Keratinocyte (primary cell): ENCODE measurements at regions not wholly inside any gene's neighbourhood (a gene's known extent, or its start where the extent isn't known, plus 50 kb on each side); places are given as distances from the start of the nearest gene placed in this dataset.

ENCODE experiments used
- DNase-seq: peaks from one replicate; pipeline ENCODE4 v3.0.0-alpha.2; 2011; ENCODE audit warnings: low read depth, missing footprints, low spot score
- FAIRE-seq: peaks from 2 replicates; lab custom pipeline; 2011; peaks lifted over from hg19 to GRCh38; lab: Jason Lieb, UNC
- H2AFZ ChIP-seq: 2 replicates; pipeline ENCODE4 v1.6.0; 2012; ENCODE audit warnings: low read length, control low read depth, inconsistent platforms; ENCODE audit not compliant: control insufficient read depth
- H3K27ac ChIP-seq: 2 replicates; pipeline ENCODE4 v1.5.1; 2011; ENCODE audit warnings: low read length; ENCODE audit not compliant: control insufficient read depth, insufficient read depth
- H3K27me3 ChIP-seq: 3 replicates; pipeline ENCODE4 v1.6.0; 2011; ENCODE audit warnings: low read length; ENCODE audit not compliant: control insufficient read depth, insufficient read depth; ENCODE audit errors: extremely low read depth
- H3K36me3 ChIP-seq, 2 experiments: 2 replicates in 1 of 2; 3 replicates in 1 of 2; pipeline ENCODE4 v1.5.1; 2011; ENCODE audit warnings: low read length in 2 of 2, mild to moderate bottlenecking in 1 of 2; ENCODE audit not compliant: control insufficient read depth in 2 of 2, insufficient read depth in 2 of 2; ENCODE audit errors: extremely low read depth in 1 of 2
- H3K4me1 ChIP-seq: 3 replicates; pipeline ENCODE4 v1.5.1; 2011; ENCODE audit warnings: low read length; ENCODE audit not compliant: control insufficient read depth, insufficient read depth; ENCODE audit errors: extremely low read depth
- H3K4me2 ChIP-seq: 3 replicates; pipeline ENCODE4 v1.6.0; 2011; ENCODE audit warnings: low read depth, low read length; ENCODE audit not compliant: control insufficient read depth, insufficient read depth; ENCODE audit errors: extremely low read depth
- H3K4me3 ChIP-seq, 3 experiments: fragments of 200-600 bp in 1 of 3; sonication (generic) in 1 of 3; 2 replicates in 2 of 3; 3 replicates in 1 of 3; pipeline ENCODE4 v1.5.1; 2011 to 2016; ENCODE audit warnings: low read length in 3 of 3, mild to moderate bottlenecking in 3 of 3, control low read depth in 2 of 3, inconsistent platforms in 1 of 3, low read depth in 1 of 3, mixed read lengths in 1 of 3, mixed run types in 1 of 3, moderate library complexity in 1 of 3; ENCODE audit not compliant: control insufficient read depth in 2 of 3, insufficient read depth in 2 of 3; ENCODE audit errors: extremely low read depth in 1 of 3
- H3K79me2 ChIP-seq: 2 replicates; pipeline ENCODE4 v1.6.0; 2012; ENCODE audit warnings: low read length; ENCODE audit not compliant: control insufficient read depth, insufficient read depth
- H3K9ac ChIP-seq: 3 replicates; pipeline ENCODE4 v1.6.0; 2011; ENCODE audit warnings: low read length; ENCODE audit not compliant: control insufficient read depth, insufficient read depth; ENCODE audit errors: extremely low read depth
- H3K9me1 ChIP-seq: 3 replicates; pipeline ENCODE4 v1.6.0; 2011; ENCODE audit warnings: low read length; ENCODE audit not compliant: control insufficient read depth, insufficient read depth; ENCODE audit errors: extremely low read depth
- H3K9me3 ChIP-seq: 2 replicates; pipeline ENCODE4 v1.5.1; 2012; ENCODE audit warnings: low read depth, low read length; ENCODE audit not compliant: control insufficient read depth
- H4K20me1 ChIP-seq: 3 replicates; pipeline ENCODE4 v1.6.0; 2011; ENCODE audit warnings: low read length; ENCODE audit not compliant: control insufficient read depth, insufficient read depth; ENCODE audit errors: extremely low read depth
- EZH2 ChIP-seq: IDR thresholded peaks from one replicate; pipeline ENCODE4 v1.6.1; 2012; ENCODE audit warnings: inconsistent platforms, mild to moderate bottlenecking, low read length, moderate library complexity
- dilution Hi-C: fragments of 300-500 bp; cut with MboI; formaldehyde crosslinking; loops from one replicate; pipeline ENCODE4 v1.7.0; 2020; ENCODE audit warnings: low sequenced_read_pairs; ENCODE audit not compliant: extremely low pct_ligation_motif_present
- TF ChIP-seq, protein P1 (sequence below), 3 experiments: IDR thresholded peaks in 1 of 3; conservative IDR thresholded peaks in 1 of 3; optimal IDR thresholded peaks in 1 of 3; 2 replicates in 2 of 3; 3 replicates in 1 of 3; pipeline versions ENCODE3 to v1.5.1; 2011; ENCODE audit warnings: low read length in 3 of 3, mild to moderate bottlenecking in 3 of 3, moderate library complexity in 2 of 3, control low read depth in 1 of 3, inconsistent platforms in 1 of 3; ENCODE audit not compliant: insufficient read depth in 2 of 3; ENCODE audit errors: extremely low read depth in 1 of 3

DNA sequence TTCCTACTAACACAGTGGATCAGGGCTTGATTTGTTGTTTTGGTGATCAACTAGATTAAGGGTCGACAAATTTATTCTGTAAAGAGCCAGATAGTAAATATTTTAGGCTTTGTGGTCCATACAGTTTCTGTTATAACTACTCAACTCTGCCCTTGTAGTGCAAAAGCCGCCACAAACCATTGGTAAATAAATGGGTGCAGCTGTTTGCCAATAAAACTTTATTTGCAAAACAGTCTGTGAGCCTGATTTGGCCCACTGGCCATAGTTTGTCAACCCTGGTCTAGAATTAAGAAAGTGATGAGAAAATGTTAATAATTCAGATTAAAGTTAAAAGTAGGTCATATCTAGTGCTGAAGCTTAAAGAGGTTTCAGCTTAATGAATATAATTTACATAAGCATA, 84.0 kb upstream of the TRIM2 start:
- H4K20me1 ChIP-seq = no peaks in the 10 kb centered on the region
- H3K79me2 ChIP-seq = no peaks in the 10 kb centered on the region
- H2AFZ ChIP-seq = no peak overlapping the region
- H3K9me1 ChIP-seq = no peaks in the 10 kb centered on the region
- peaks cover 7% of the 10 kb centered on the region for H3K4me1 ChIP-seq
- DNase-seq = no peak
- no peak overlapping the region for H3K4me3 ChIP-seq
- FAIRE-seq = no peak
- H3K4me2 ChIP-seq = no peak overlapping the region
- no peaks in the 10 kb centered on the region for H3K9me3 ChIP-seq
- H3K36me3 ChIP-seq = no peaks in the 10 kb centered on the region
- no peaks in the 10 kb centered on the region for H3K27me3 ChIP-seq
- H3K27ac ChIP-seq = no peak overlapping the region
- no peak overlapping the region for H3K9ac ChIP-seq
- TF ChIP-seq EZH2 = no peak
- TF ChIP-seq, protein P1, sequence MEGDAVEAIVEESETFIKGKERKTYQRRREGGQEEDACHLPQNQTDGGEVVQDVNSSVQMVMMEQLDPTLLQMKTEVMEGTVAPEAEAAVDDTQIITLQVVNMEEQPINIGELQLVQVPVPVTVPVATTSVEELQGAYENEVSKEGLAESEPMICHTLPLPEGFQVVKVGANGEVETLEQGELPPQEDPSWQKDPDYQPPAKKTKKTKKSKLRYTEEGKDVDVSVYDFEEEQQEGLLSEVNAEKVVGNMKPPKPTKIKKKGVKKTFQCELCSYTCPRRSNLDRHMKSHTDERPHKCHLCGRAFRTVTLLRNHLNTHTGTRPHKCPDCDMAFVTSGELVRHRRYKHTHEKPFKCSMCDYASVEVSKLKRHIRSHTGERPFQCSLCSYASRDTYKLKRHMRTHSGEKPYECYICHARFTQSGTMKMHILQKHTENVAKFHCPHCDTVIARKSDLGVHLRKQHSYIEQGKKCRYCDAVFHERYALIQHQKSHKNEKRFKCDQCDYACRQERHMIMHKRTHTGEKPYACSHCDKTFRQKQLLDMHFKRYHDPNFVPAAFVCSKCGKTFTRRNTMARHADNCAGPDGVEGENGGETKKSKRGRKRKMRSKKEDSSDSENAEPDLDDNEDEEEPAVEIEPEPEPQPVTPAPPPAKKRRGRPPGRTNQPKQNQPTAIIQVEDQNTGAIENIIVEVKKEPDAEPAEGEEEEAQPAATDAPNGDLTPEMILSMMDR (optimal IDR thresholded peaks at IDR 0.05 in 1 of 3, IDR thresholded peaks at IDR 0.05 in 1 of 3, conservative IDR thresholded peaks at IDR 0.05 in 1 of 3; ENCODE audit: extremely low read depth in 1 of 3, insufficient read depth in 2 of 3, low read length in 3 of 3) = no peak
- dilution Hi-C loops = no loop called here

DNA sequence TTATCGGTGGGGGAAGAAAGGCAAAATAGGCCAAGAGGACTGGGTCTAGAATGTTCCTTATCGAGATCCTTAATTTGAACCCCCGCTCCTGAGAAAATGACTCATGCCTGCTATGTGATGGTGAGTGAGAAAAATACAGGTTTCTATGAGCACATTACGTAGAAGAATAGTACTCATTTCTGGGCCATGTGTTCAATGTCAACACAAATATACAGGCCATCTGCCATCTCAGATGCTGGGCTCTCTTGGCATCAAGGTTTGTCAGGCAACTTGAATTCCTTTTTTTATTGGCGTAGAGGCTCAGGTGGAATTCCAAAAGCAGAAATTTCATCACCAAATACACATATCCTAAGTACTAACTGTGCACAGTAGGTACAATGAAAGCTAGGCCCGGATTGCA, 81.4 kb upstream of the TRIM2 start:
- no peaks in the 10 kb centered on the region for H3K9me3 ChIP-seq
- H3K36me3 ChIP-seq = no peaks in the 10 kb centered on the region
- H3K9ac ChIP-seq = no peak overlapping the region
- H3K27me3 ChIP-seq = no peaks in the 10 kb centered on the region
- H4K20me1 ChIP-seq = no peaks in the 10 kb centered on the region
- no peak overlapping the region for H2AFZ ChIP-seq
- DNase-seq (no peak), FAIRE-seq (no peak)
- H3K4me1 ChIP-seq = no peaks in the 10 kb centered on the region
- dilution Hi-C loops = no loop called here
- no peak overlapping the region for H3K4me2 ChIP-seq
- no peak overlapping the region for H3K27ac ChIP-seq
- TF ChIP-seq, protein P1 (optimal IDR thresholded peaks at IDR 0.05 in 1 of 3, IDR thresholded peaks at IDR 0.05 in 1 of 3, conservative IDR thresholded peaks at IDR 0.05 in 1 of 3; ENCODE audit: extremely low read depth in 1 of 3, insufficient read depth in 2 of 3, low read length in 3 of 3) = no peak
- TF ChIP-seq EZH2 = no peak
- no peak overlapping the region for H3K4me3 ChIP-seq
- no peaks in the 10 kb centered on the region for H3K9me1 ChIP-seq
- H3K79me2 ChIP-seq = no peaks in the 10 kb centered on the region
